ENCODE measurements at regions not wholly inside any gene's neighbourhood (a gene's known extent, or its start where the extent isn't known, plus 50 kb on each side); places are given as distances from the start of the nearest gene placed in this dataset.

DNA sequence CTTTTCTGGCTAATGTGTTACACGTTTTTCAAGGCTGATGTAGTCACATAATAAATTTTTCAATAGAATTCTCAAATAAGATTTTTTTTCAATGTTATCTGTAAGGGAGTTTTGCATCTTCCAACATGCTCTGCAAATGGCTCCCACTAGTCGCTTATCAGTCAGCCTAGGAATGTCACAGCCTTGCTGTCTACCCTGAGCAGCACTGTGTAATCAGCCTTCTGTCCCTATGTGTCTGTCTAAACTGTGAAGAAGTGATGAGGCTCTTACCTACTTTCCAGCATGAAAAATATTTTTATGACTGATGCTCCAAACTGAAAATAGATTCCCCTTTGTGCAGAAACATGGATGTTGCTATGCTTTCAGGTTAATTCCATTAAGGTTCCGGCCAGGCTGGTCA lies 75.1 kb upstream of the FAM216B start:
- TF ChIP-seq, protein P1, sequence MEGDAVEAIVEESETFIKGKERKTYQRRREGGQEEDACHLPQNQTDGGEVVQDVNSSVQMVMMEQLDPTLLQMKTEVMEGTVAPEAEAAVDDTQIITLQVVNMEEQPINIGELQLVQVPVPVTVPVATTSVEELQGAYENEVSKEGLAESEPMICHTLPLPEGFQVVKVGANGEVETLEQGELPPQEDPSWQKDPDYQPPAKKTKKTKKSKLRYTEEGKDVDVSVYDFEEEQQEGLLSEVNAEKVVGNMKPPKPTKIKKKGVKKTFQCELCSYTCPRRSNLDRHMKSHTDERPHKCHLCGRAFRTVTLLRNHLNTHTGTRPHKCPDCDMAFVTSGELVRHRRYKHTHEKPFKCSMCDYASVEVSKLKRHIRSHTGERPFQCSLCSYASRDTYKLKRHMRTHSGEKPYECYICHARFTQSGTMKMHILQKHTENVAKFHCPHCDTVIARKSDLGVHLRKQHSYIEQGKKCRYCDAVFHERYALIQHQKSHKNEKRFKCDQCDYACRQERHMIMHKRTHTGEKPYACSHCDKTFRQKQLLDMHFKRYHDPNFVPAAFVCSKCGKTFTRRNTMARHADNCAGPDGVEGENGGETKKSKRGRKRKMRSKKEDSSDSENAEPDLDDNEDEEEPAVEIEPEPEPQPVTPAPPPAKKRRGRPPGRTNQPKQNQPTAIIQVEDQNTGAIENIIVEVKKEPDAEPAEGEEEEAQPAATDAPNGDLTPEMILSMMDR (IDR thresholded peaks at IDR 0.05; ENCODE audit: low read depth, low read length) = no peak
- TF ChIP-seq POLR2A (IDR thresholded peaks at IDR 0.05; ENCODE audit: extremely low read depth, insufficient read length) = no peak
- TF ChIP-seq, protein P2, sequence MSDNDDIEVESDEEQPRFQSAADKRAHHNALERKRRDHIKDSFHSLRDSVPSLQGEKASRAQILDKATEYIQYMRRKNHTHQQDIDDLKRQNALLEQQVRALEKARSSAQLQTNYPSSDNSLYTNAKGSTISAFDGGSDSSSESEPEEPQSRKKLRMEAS (IDR thresholded peaks at IDR 0.05; ENCODE audit: low read depth, low read length) = no peak

Measured in NB4 (cell line).